Breast epithelium (tissue), 3 donors: ENCODE measurements at regions not wholly inside any gene's neighbourhood (a gene's known extent, or its start where the extent isn't known, plus 50 kb on each side); places are given as distances from the start of the nearest gene placed in this dataset.

Experiments
- CTCF ChIP-seq, 3 donors: fragments of 450-650 bp; IDR thresholded peaks; one replicate each; pipeline ENCODE4 v1.5.1; 2016 to 2017; ENCODE audit warnings: antibody characterized with exemption in 3 of 3, mild to moderate bottlenecking in 3 of 3, moderate library complexity in 3 of 3
- POLR2A ChIP-seq: fragments of 450-650 bp; IDR thresholded peaks from one replicate; pipeline ENCODE4 v1.6.1; 2016; ENCODE audit warnings: antibody characterized with exemption, mild to moderate bottlenecking, moderate library complexity

DNA sequence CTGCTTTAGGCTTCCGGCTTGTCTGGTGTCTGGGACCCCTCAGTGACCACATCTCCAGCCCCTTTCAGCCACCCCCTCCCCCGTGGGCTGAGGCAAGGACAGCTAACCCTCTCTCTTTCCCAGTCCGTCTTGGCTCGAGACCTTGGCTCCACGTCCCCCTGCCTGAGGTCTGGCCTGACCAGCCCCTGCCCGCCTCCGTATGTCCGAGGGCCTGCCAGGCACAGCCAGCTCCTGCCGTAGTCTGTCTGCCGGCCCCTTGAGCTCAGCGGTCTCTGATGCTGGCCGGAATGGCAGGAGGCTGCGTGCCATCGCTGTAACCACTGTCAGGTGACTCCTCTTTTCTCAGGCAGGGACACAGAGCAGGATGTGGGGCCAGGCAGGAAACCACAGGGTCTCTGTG is 73.3 kb upstream of the LRPAP1 start:
- TF ChIP-seq CTCF (IDR thresholded peaks at IDR 0.05) (no peak), POLR2A (no peak)
